HEK293 (cell line): ENCODE measurements at regions not wholly inside any gene's neighbourhood (a gene's known extent, or its start where the extent isn't known, plus 50 kb on each side); places are given as distances from the start of the nearest gene placed in this dataset.
"Not testable (repeated sequence)": the region's sequence is repeated elsewhere in the genome, so short reads cannot be mapped to it uniquely, and the experiment has no call there.

Experiments used
- CTCF ChIA-PET: fragments of 350-600 bp; formaldehyde crosslinking; extraction: SDS; loops from one replicate; lab custom pipeline; 2021; ENCODE audit warnings: antibody characterized with exemption; lab: Yijun Ruan, JAX
- POLR2A ChIA-PET: fragments of 300-600 bp; formaldehyde crosslinking; extraction: SDS; loops from one replicate; lab custom pipeline; 2020; ENCODE audit warnings: antibody characterized with exemption, inconsistent platforms; lab: Yijun Ruan, JAX
- H3K27ac ChIP-seq: fragments of 200-500 bp; sonication (Bioruptor generic); 2 replicates; pipeline ENCODE4 v1.5.1; 2014; ENCODE audit warnings: low read depth, low read length, control low read depth, inconsistent platforms; ENCODE audit errors: extremely low read depth
- H3K36me3 ChIP-seq, 2 experiments: fragments of 200-500 bp in 1 of 2; sonication (Bioruptor generic) in 1 of 2; 1 replicate in 1 of 2; 2 replicates in 1 of 2; pipeline ENCODE4 v1.5.1; 2014 to 2017; ENCODE audit warnings: inconsistent platforms in 2 of 2, low read length in 2 of 2; ENCODE audit not compliant: control insufficient read depth in 2 of 2, insufficient read depth in 1 of 2
- H3K4me1 ChIP-seq: fragments of 200-500 bp; sonication (Bioruptor generic); 2 replicates; pipeline ENCODE4 v1.5.1; 2014; ENCODE audit warnings: mild to moderate bottlenecking, low read length, inconsistent platforms; ENCODE audit not compliant: control insufficient read depth, insufficient read depth
- H3K4me3 ChIP-seq: 2 replicates; pipeline ENCODE4 v1.5.1; 2011; ENCODE audit warnings: low read depth, mild to moderate bottlenecking, control low read depth, low read length, moderate library complexity
- H3K9me3 ChIP-seq: fragments of 200-500 bp; sonication (Bioruptor generic); 2 replicates; pipeline ENCODE4 v1.5.1; 2014; ENCODE audit warnings: low read depth, low read length, inconsistent platforms; ENCODE audit not compliant: control insufficient read depth, insufficient read depth
- ATF2 ChIP-seq: fragments of 450-650 bp; formaldehyde crosslinking; IDR thresholded peaks from 2 replicates; pipeline ENCODE4 v1.5.1; 2016; ENCODE audit warnings: missing biosample characterization, missing genetic modification characterization, low read depth
- KLF9 ChIP-seq: fragments of 450-650 bp; formaldehyde crosslinking; IDR thresholded peaks from 2 replicates; pipeline ENCODE4 v1.5.1; 2016; ENCODE audit warnings: missing biosample characterization, missing genetic modification characterization, low read depth
- MYNN ChIP-seq: fragments of 450-650 bp; formaldehyde crosslinking; IDR thresholded peaks from 2 replicates; pipeline ENCODE4 v1.5.1; 2016; ENCODE audit warnings: missing biosample characterization, missing genetic modification characterization, borderline replicate concordance
- PRDM10 ChIP-seq: fragments of 450-650 bp; formaldehyde crosslinking; IDR thresholded peaks from 2 replicates; pipeline ENCODE4 v1.5.1; 2016; ENCODE audit warnings: missing biosample characterization, missing genetic modification characterization
- PRDM4 ChIP-seq: fragments of 450-650 bp; formaldehyde crosslinking; IDR thresholded peaks from 2 replicates; pipeline ENCODE4 v1.5.1; 2017; ENCODE audit warnings: missing biosample characterization, missing genetic modification characterization
- REPIN1 ChIP-seq: fragments of 450-650 bp; formaldehyde crosslinking; IDR thresholded peaks from 2 replicates; pipeline ENCODE4 v1.5.1; 2017; ENCODE audit warnings: missing biosample characterization, missing genetic modification characterization, low read depth
- YY2 ChIP-seq: fragments of 450-650 bp; formaldehyde crosslinking; IDR thresholded peaks from 2 replicates; pipeline ENCODE4 v1.5.1; 2016; ENCODE audit warnings: missing biosample characterization, missing genetic modification characterization
- ZBTB48 ChIP-seq: fragments of 450-650 bp; formaldehyde crosslinking; IDR thresholded peaks from 2 replicates; pipeline ENCODE4 v1.5.1; 2016; ENCODE audit warnings: missing biosample characterization, missing genetic modification characterization
- ZFP69B ChIP-seq: fragments of 450-650 bp; formaldehyde crosslinking; IDR thresholded peaks from 2 replicates; pipeline ENCODE4 v1.5.1; 2016; ENCODE audit warnings: missing biosample characterization, missing genetic modification characterization
- ZNF121 ChIP-seq: fragments of 450-650 bp; formaldehyde crosslinking; IDR thresholded peaks from 2 replicates; pipeline ENCODE4 v1.5.1; 2016; ENCODE audit warnings: missing biosample characterization, missing genetic modification characterization
- ZNF140 ChIP-seq: fragments of 450-650 bp; formaldehyde crosslinking; IDR thresholded peaks from 2 replicates; pipeline ENCODE4 v1.5.1; 2016; ENCODE audit warnings: missing biosample characterization, missing genetic modification characterization
- ZNF174 ChIP-seq: fragments of 450-650 bp; formaldehyde crosslinking; IDR thresholded peaks from 2 replicates; pipeline ENCODE4 v1.5.0; 2017; ENCODE audit warnings: missing biosample characterization, mild to moderate bottlenecking, missing genetic modification characterization
- ZNF274 ChIP-seq, 2 experiments: fragments of 200-500 bp in 1 of 2; fragments of 450-650 bp in 1 of 2; sonication (Bioruptor generic) in 1 of 2; formaldehyde crosslinking in 1 of 2; IDR thresholded peaks; 2 replicates each; pipeline versions ENCODE4 v1.5.1 to v1.6.1; 2014 to 2016; ENCODE audit warnings: borderline replicate concordance in 1 of 2, inconsistent platforms in 1 of 2, low read length in 1 of 2, missing biosample characterization in 1 of 2, missing genetic modification characterization in 1 of 2
- ZNF426 ChIP-seq: fragments of 450-650 bp; formaldehyde crosslinking; IDR thresholded peaks from 2 replicates; pipeline ENCODE4 v1.5.1; 2017; ENCODE audit warnings: missing biosample characterization, missing genetic modification characterization, mild to moderate bottlenecking, inconsistent platforms, moderate library complexity
- ZNF48 ChIP-seq: fragments of 450-650 bp; formaldehyde crosslinking; IDR thresholded peaks from 2 replicates; pipeline ENCODE4 v1.5.1; 2016; ENCODE audit warnings: missing biosample characterization, missing genetic modification characterization
- ZNF629 ChIP-seq: fragments of 450-650 bp; formaldehyde crosslinking; IDR thresholded peaks from 2 replicates; pipeline ENCODE4 v1.5.1; 2017; ENCODE audit warnings: missing biosample characterization, missing genetic modification characterization
- ZNF701 ChIP-seq: fragments of 450-650 bp; formaldehyde crosslinking; IDR thresholded peaks from 2 replicates; pipeline ENCODE4 v1.5.1; 2016; ENCODE audit warnings: missing biosample characterization, missing genetic modification characterization
- ZSCAN4 ChIP-seq: fragments of 450-650 bp; formaldehyde crosslinking; IDR thresholded peaks from 2 replicates; pipeline ENCODE4 v1.5.1; 2017; ENCODE audit warnings: missing biosample characterization, missing genetic modification characterization

- POLR2A ChIA-PET = no interaction called here
- Histone ChIP-seq H3K9me3 (no peaks in the 10 kb centered on the region), H3K27ac (no peak overlapping the region), H3K36me3 (no peaks in the 10 kb centered on the region), H3K4me3 (no peak overlapping the region), H3K4me1 (no peaks in the 10 kb centered on the region)
- TF ChIP-seq PRDM4 (no peak), ZNF701 (no peak), ZNF274 (IDR thresholded peaks at IDR 0.05; ENCODE audit: low read length) (no peak), ZNF274 (tag by site-specific recombination; IDR thresholded peaks at IDR 0.05; ENCODE audit: borderline replicate concordance) (no peak), ZNF48 (tag by site-specific recombination) (no peak), ZSCAN4 (tag by site-specific recombination) (0 out of 2 replicates have a peak, but pooled peaks have one; percentile 22)
- CTCF ChIA-PET = no interaction called here
Observed at GRCh38 chr1:121538943-121539575, 354.3 kb downstream of the SRGAP2C start.

- H3K4me3 ChIP-seq, H3K9me3 ChIP-seq, H3K27ac ChIP-seq, H3K36me3 ChIP-seq, H3K4me1 ChIP-seq, POLR2A ChIA-PET, CTCF ChIA-PET: not testable (repeated sequence)
- TF ChIP-seq ZBTB48 (tag by site-specific recombination) (peak; percentile 61; the same call in 1 of the 2 replicates), PRDM10 (tag by site-specific recombination) (0 out of 2 replicates have a peak, but pooled peaks have one; percentile 7), ZNF629 (0 out of 2 replicates have a peak, but pooled peaks have one; percentile 13)
Observed at GRCh38 chr1:121543988-121544387, 359.2 kb downstream of the SRGAP2C start.

- H3K4me3 ChIP-seq = no peak overlapping the region
- POLR2A ChIA-PET = no interaction called here
- TF ChIP-seq ZNF426 (tag by site-specific recombination) (no peak), ZNF174 (tag by site-specific recombination) (no peak), MYNN (tag by site-specific recombination) (no peak), KLF9 (no peak), ATF2 (tag by site-specific recombination) (no peak), ZFP69B (no peak), REPIN1 (tag by site-specific recombination) (no peak), YY2 (tag by site-specific recombination) (no peak), ZNF121 (tag by site-specific recombination) (no peak), ZNF140 (tag by site-specific recombination) (no peak)
- H3K27ac ChIP-seq = no peak overlapping the region
- no peaks in the 10 kb centered on the region for H3K4me1 ChIP-seq
- H3K9me3 ChIP-seq = no peaks in the 10 kb centered on the region
- no peaks in the 10 kb centered on the region for H3K36me3 ChIP-seq
- CTCF ChIA-PET = no interaction called here
Observed at GRCh38 chr1:121544500-121544899, 359.7 kb downstream of the SRGAP2C start.
